HG02852 (cell line): ENCODE measurements at regions not wholly inside any gene's neighbourhood (a gene's known extent, or its start where the extent isn't known, plus 50 kb on each side); places are given as distances from the start of the nearest gene placed in this dataset.
"Not testable (repeated sequence)": the region's sequence is repeated elsewhere in the genome, so short reads cannot be mapped to it uniquely, and the experiment has no call there.

Source experiments
- ATAC-seq: cut with Tn5 transposase; IDR thresholded peaks from one replicate; pipeline ENCODE4 v1.9.1; 2021; ENCODE audit warnings: mild to moderate bottlenecking, moderate library complexity; ENCODE audit not compliant: unreplicated experiment

- ATAC-seq: no peak
Observed at GRCh38 chr2:84223191-84223590, 235.9 kb downstream of the SUCLG1 start.

- ATAC-seq: not testable (repeated sequence)
Observed at GRCh38 chr2:84221102-84221501, 238.0 kb downstream of the SUCLG1 start.

GRCh38 chr2:84217456-84217855 lies 241.6 kb downstream of the SUCLG1 start:
- no peak for ATAC-seq

- no peak for ATAC-seq
Observed at GRCh38 chr2:84214455-84214854, 244.6 kb downstream of the SUCLG1 start.

DNA sequence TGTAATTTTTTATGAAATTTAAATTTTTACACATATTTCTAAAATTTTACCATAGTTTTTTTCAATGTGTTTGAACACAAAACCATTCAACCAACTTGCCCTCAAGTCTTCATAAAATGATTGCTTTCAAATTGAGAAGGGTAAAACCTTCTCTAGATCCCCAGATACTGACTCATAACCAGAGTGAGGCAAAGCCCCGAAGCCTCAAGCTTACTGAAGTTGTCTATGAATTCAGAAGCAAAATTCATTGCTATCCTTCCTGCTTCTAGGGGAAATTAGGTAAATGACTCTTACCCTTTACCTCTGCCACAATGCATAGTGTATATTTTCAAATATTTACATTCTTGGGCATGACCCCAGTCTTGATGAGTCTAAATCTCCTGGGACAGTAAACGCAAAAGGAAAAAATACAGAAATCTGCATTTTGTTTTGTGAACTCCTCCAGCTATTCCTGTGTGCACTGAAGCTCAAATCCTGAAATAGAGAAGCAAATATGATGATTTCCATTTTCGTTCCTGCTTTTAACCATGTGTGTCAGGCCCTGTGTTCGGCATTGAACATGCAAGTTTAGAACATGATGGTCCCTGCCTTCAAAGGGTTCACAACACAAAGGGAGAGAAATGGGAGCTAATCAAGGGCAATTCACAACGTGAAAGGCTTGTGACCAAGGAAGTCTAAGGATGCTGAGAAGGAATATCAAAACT lies 246.3 kb downstream of the SUCLG1 start:
- ATAC-seq: no peak

GRCh38 chr2:84209941-84210340 lies 249.1 kb downstream of the SUCLG1 start:
- no peak for ATAC-seq

- no peak for ATAC-seq
Observed at GRCh38 chr2:84204995-84205394, 254.1 kb downstream of the SUCLG1 start.

- ATAC-seq: no peak
Observed at GRCh38 chr2:84202166-84202565, 256.9 kb downstream of the SUCLG1 start.

DNA sequence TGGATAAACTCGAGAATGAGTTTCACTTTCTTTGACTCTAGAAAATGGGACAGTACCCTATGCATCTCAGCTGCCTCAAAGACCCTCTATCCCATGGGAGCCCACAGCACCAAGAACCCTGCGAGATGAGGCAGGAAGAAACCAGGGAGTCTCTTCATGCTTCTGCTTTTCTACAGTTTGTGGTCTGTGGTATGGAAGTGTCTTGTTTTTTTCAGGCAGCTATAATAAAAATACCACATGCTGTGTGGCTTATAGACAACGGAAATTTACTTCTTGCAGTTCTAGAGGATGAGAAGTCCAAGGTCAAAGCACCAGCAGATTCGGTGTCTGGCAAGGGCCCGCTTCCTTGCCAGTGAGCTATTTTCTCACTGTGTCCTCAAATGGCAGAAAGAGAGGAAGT lies 257.9 kb downstream of the SUCLG1 start:
- ATAC-seq: no peak

DNA sequence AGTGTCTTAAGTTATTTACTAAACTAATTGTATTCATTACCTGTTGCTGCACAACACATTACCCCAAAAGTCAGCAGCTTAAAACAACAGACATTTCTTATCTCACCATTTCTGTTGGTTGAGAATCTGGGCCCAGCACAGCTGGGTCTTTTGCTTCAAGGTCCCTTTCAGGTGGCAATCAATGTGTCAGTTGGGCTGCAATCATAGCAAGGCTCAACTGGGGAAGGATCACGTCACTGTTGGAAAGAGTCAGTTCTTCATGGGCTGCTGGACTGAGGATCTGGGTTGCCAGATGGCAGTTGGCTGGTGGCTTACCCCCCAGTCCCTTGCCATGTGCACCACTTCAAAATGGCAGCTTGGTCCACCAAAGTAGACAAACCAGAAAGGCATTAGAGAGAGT lies 261.2 kb downstream of the SUCLG1 start:
- no peak for ATAC-seq

DNA sequence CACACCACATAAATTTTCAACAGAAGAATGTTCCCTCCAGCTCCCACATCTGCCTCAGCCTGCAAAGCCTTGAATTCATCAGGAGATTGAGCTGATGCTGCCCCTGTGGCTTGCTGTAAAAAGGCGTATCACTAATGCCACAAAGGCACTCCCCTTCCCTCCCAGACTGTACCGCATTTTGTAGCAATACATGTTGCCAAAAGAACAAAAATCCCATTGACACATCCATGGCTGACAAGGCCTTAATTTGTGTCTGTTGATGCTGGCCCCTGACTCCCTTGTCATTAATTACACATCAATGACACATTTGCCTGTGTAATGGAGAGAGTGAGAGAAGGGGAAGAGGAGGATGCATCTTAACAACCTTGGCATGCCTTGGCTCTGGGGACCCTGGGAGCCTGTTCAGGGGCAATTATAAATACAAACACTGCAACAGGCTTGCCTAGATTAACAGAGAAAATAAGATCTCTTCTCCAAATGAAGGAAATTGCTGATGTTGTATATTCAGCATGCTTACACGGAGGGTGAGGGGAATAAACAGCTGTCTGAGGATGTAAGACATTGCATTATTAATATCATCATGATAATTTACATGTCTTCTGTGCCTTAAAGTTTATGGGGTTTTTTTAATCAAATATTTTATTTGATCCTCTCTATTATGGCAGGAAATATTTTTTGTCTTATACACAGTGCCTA lies 264.0 kb downstream of the SUCLG1 start:
- no peak for ATAC-seq

GRCh38 chr2:84194181-84194580 lies 264.9 kb downstream of the SUCLG1 start:
- no peak for ATAC-seq

- no peak for ATAC-seq
Observed at GRCh38 chr2:84187258-84187657, 271.8 kb downstream of the SUCLG1 start.

- no peak for ATAC-seq
Observed at GRCh38 chr2:84181927-84182326, 277.2 kb downstream of the SUCLG1 start.

- ATAC-seq: no peak
Observed at GRCh38 chr2:84177733-84178132, 281.3 kb downstream of the SUCLG1 start.

GRCh38 chr2:84175970-84176369 lies 283.1 kb downstream of the SUCLG1 start:
- no peak for ATAC-seq

- ATAC-seq: no peak
Observed at GRCh38 chr2:84175340-84175739, 283.7 kb downstream of the SUCLG1 start.

DNA sequence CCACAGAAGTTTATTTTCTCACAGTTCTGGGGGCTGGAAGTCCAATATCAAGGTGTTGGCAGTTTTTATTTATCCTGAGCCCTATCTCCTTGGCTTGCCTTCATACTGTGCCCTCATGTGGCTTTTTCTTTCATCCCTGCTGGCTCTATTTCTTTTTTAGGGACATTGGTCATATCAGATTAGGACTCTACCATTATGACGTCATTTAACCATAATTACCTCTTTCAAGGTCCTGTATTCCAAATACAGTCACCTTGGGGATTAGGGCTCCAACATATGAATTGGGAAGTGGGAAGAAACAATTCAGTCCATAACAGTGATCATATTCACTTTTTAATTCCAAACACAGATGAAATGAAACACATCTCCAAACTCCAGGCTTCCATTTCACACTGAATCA lies 286.0 kb downstream of the SUCLG1 start:
- no peak for ATAC-seq

DNA sequence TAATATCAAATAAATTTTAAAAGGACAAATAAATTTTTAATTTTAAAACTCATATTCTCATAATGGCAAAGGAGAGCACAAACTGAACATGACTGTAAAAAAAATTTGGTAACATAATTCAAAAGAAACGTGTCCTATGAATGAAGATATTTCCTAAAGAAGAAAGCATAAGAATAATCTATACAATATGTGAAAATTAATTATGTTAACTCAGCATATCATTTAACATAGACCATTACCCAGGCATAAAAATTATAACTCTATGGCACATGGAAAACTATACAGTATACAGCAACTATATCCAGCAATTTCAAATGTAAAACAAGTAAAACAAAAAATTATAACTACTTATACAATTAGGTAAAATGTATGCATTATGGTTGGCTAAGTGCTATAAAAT lies 288.1 kb downstream of the SUCLG1 start:
- no peak for ATAC-seq

- no peak for ATAC-seq
Observed at GRCh38 chr2:84169871-84170270, 289.2 kb downstream of the SUCLG1 start.

- ATAC-seq: not testable (repeated sequence)
Observed at GRCh38 chr2:84168552-84168951, 290.5 kb downstream of the SUCLG1 start.

GRCh38 chr2:84165256-84165655 lies 293.8 kb downstream of the SUCLG1 start:
- ATAC-seq: no peak

GRCh38 chr2:84160453-84160852 lies 298.6 kb downstream of the SUCLG1 start:
- no peak for ATAC-seq
